ENCODE measurements at regions not wholly inside any gene's neighbourhood (a gene's known extent, or its start where the extent isn't known, plus 50 kb on each side); places are given as distances from the start of the nearest gene placed in this dataset.

- H3K18ac ChIP-seq (ENCODE audit: extremely low read depth, low read length), result no peak overlapping the region
- POLR2A ChIA-PET (ENCODE audit: partially characterized antibody), result no interaction called here
- DNase-seq (ENCODE audit: low read depth in 1 of 2, low spot score in 2 of 2) (no peak), FAIRE-seq (no peak)
- no peaks in the 10 kb centered on the region; a peak in 1 of 4 replicates for H3K79me2 ChIP-seq (ENCODE audit: control insufficient read depth in 1 of 2, insufficient read depth in 2 of 2, low read length in 2 of 2)
- no peak overlapping the region for H2AFZ ChIP-seq (ENCODE audit: low read length)
- peak overlapping the region; percentile 91 for H3K4ac ChIP-seq (replicated peaks; ENCODE audit: insufficient read length, low read depth, low read length)
- no peak overlapping the region for H3K14ac ChIP-seq (ENCODE audit: insufficient read length)
- H3K27ac ChIP-seq (ENCODE audit: low read depth, low read length), result no peak overlapping the region
- H3K4me3 ChIP-seq (ENCODE audit: extremely low read depth in 1 of 4, insufficient read depth in 2 of 4, low read depth in 3 of 4, low read length in 4 of 4), result no peak overlapping the region
- H3K23me2 ChIP-seq (ENCODE audit: low read depth, low read length), result 0 out of 2 replicates have a peak, but pooled peaks cover 2% of the 10 kb centered on the region
- TF ChIP-seq, protein P1, sequence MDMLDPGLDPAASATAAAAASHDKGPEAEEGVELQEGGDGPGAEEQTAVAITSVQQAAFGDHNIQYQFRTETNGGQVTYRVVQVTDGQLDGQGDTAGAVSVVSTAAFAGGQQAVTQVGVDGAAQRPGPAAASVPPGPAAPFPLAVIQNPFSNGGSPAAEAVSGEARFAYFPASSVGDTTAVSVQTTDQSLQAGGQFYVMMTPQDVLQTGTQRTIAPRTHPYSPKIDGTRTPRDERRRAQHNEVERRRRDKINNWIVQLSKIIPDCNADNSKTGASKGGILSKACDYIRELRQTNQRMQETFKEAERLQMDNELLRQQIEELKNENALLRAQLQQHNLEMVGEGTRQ (IDR thresholded peaks at IDR 0.05; ENCODE audit: low read length), result no peak
- peaks cover 0 to 3% of the 10 kb centered on the region in 2 experiments for H4K20me1 ChIP-seq (replicated peaks in 1 of 2; ENCODE audit: control insufficient read depth in 1 of 2, insufficient read depth in 2 of 2, low read length in 2 of 2)
- CTCF ChIA-PET (ENCODE audit: partially characterized antibody), result interaction anchor here (0.6 to 3.6 kb wide), 12 partner anchors 12 to 582 kb away, joined by 3 to 14 read pairs (median 4); no protein-coding TSS in a partner anchor
- WGBS, 2 experiments (ENCODE audit: extremely low coverage in 1 of 2, insufficient coverage in 1 of 2, insufficient read length in 1 of 2, insufficient replicate concordance in 2 of 2, low coverage in 1 of 2, low lambda C conversion rate in 2 of 2, missing lambda C conversion rate in 1 of 2), result 67% methylated on average over 5 of the region's 5 CpGs; no CpG with 5 or more reads in 1 of the 2 experiments
- H2BK120ac ChIP-seq (replicated peaks; ENCODE audit: low read depth, low read length), result no peak overlapping the region
- H2BK5ac ChIP-seq (ENCODE audit: low read depth, low read length), result no peak overlapping the region
- no peaks in the 10 kb centered on the region; a peak in 2 of 7 replicates for H3K4me1 ChIP-seq (replicated peaks in 1 of 4; ENCODE audit: control insufficient read depth in 3 of 4, insufficient read depth in 4 of 4, low read length in 3 of 4)
- H3K9ac ChIP-seq (replicated peaks in 1 of 4; ENCODE audit: extremely low read depth in 1 of 4, low read depth in 3 of 4, low read length in 3 of 4), result no peak overlapping the region
- peaks cover 0 to 2% (median 0%) of the 10 kb centered on the region in 4 experiments; a peak in 1 of 7 replicates for H3K27me3 ChIP-seq (replicated peaks in 1 of 4; ENCODE audit: control insufficient read depth in 3 of 4, extremely low read depth in 1 of 4, insufficient read depth in 3 of 4, low read length in 3 of 4)
- H3K9me3 ChIP-seq (ENCODE audit: insufficient read depth in 2 of 2, low read depth in 1 of 2, low read length in 1 of 2), result no peaks in the 10 kb centered on the region
- H4K91ac ChIP-seq (replicated peaks; ENCODE audit: insufficient read length, low read length), result no peak overlapping the region
- H2BK20ac ChIP-seq (ENCODE audit: low read length), result no peak overlapping the region
- H3K23ac ChIP-seq (ENCODE audit: insufficient read length), result no peak overlapping the region
- peak overlapping the region; percentile 84; the same call in 1 of the 2 replicates for H2BK12ac ChIP-seq (ENCODE audit: low read depth, low read length)
- H2BK15ac ChIP-seq (ENCODE audit: low read length), result peak overlapping the region; percentile 66; the same call in 1 of the 2 replicates
- H4K5ac ChIP-seq (ENCODE audit: insufficient read length, low read depth, low read length), result no peak overlapping the region
- no peaks in the 10 kb centered on the region for H3K36me3 ChIP-seq (ENCODE audit: control insufficient read depth in 2 of 4, insufficient read depth in 4 of 4, low read length in 3 of 4)
- H3K4me2 ChIP-seq (ENCODE audit: insufficient read depth in 1 of 2, low read depth in 2 of 2, low read length in 2 of 2), result no peak overlapping the region
- no peaks in the 10 kb centered on the region for H3K79me1 ChIP-seq (ENCODE audit: low read depth, low read length)
- no peak overlapping the region for H3K56ac ChIP-seq (replicated peaks; ENCODE audit: insufficient read length, low read depth, low read length)
- H2AK5ac ChIP-seq (ENCODE audit: low read depth, low read length), result peak overlapping the region; percentile 96
- H4K8ac ChIP-seq (ENCODE audit: extremely low read depth, insufficient read depth, low read length), result no peak overlapping the region
Measured at GRCh38 chr7:101687081-101687480, 58.0 kb upstream of the MYL10 start.
